ENCODE measurements at regions not wholly inside any gene's neighbourhood (a gene's known extent, or its start where the extent isn't known, plus 50 kb on each side); places are given as distances from the start of the nearest gene placed in this dataset.

DNA sequence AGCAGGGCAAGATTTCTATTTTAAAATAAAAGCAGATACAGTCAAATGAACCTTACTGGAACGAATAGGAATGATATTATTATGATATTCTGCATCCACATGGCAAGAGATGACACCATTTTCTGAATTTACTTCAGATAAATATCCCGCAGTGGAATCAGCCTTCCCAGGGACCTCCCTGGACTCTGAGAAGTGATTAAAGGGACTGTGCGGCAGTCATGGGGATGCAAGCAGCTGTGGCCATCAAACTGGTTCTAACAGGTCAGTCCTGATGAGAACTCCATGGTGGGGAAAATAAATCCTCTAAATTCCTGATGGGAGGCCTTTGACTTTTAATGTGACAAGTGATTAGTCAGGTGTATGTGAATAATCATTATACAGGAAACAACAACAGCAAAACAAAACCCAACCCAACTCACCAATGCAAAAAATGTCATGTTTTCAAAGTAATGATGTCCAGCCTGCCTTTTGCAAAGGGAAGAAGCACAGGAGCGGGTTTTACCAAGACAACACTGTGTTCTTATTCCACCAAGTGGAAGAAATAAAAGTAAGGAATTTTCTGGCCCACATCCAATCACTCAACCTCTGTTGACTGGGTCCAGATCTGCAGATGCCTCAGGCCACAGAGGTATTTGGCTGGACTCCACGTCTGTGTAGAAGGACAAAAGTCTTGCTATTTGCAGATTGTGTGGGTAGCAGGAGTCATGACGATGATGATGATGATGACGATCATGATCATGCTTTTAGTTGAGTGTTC, 61.9 kb upstream of the CITED2 start:
- TF ChIP-seq EZH2 (IDR thresholded peaks at IDR 0.05; ENCODE audit: borderline replicate concordance, insufficient read depth, low read length, poor library complexity, severe bottlenecking) = no peak
- TF ChIP-seq, protein P1, sequence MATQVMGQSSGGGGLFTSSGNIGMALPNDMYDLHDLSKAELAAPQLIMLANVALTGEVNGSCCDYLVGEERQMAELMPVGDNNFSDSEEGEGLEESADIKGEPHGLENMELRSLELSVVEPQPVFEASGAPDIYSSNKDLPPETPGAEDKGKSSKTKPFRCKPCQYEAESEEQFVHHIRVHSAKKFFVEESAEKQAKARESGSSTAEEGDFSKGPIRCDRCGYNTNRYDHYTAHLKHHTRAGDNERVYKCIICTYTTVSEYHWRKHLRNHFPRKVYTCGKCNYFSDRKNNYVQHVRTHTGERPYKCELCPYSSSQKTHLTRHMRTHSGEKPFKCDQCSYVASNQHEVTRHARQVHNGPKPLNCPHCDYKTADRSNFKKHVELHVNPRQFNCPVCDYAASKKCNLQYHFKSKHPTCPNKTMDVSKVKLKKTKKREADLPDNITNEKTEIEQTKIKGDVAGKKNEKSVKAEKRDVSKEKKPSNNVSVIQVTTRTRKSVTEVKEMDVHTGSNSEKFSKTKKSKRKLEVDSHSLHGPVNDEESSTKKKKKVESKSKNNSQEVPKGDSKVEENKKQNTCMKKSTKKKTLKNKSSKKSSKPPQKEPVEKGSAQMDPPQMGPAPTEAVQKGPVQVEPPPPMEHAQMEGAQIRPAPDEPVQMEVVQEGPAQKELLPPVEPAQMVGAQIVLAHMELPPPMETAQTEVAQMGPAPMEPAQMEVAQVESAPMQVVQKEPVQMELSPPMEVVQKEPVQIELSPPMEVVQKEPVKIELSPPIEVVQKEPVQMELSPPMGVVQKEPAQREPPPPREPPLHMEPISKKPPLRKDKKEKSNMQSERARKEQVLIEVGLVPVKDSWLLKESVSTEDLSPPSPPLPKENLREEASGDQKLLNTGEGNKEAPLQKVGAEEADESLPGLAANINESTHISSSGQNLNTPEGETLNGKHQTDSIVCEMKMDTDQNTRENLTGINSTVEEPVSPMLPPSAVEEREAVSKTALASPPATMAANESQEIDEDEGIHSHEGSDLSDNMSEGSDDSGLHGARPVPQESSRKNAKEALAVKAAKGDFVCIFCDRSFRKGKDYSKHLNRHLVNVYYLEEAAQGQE (IDR thresholded peaks at IDR 0.05; ENCODE audit: borderline replicate concordance) = no peak
- TF ChIP-seq RAD21 (conservative IDR thresholded peaks at IDR 0.05) = no peak
- TF ChIP-seq EP300 (conservative IDR thresholded peaks at IDR 0.05; ENCODE audit: poor library complexity, severe bottlenecking) = no peak

Data from neural cell (in vitro differentiated cells).